ENCODE measurements at regions not wholly inside any gene's neighbourhood (a gene's known extent, or its start where the extent isn't known, plus 50 kb on each side); places are given as distances from the start of the nearest gene placed in this dataset.

DNA sequence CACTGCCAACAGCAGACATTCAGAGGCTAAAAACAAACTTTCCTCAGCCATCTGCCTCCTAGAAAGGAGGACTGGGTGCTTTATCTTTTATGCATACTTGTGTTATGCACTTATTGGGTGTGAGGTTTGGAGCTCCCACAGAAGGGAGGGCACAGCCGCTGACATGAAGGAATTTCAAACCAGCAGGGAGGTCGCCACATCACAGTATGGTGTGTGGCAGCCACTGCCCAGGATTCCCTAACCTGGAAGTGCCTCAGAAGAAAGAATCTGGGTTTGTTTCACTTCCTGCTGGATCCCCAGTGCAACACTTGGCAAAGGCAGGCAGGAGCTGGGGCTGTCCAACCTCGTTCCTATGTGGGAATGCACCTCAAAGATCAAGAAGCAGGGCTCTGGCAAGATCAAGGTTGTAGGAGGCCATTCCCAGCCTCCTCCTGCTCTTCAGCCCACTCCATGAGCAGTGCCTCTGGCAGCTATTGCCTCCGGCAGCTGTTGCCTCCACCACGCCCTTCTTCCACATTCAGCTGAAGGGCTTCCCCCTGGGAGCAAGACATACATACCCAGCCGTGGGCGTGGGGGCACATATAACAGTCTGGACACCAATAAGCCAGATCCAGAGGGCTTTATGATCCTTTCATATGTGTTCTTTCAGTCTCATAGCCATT lies 109.0 kb upstream of the MAMLD1 start:
- H3K4me3 ChIP-seq (ENCODE audit: low read depth, low read length), result no peak overlapping the region
- in situ Hi-C loops (cut with HindIII; ENCODE audit: low sequenced_read_pairs), result no loop called here
- no peak for DNase-seq (ENCODE audit: low read depth)
- TF ChIP-seq CTCF (IDR thresholded peaks at IDR 0.05; ENCODE audit: low read depth, low read length, missing control alignments), result no peak

DNA sequence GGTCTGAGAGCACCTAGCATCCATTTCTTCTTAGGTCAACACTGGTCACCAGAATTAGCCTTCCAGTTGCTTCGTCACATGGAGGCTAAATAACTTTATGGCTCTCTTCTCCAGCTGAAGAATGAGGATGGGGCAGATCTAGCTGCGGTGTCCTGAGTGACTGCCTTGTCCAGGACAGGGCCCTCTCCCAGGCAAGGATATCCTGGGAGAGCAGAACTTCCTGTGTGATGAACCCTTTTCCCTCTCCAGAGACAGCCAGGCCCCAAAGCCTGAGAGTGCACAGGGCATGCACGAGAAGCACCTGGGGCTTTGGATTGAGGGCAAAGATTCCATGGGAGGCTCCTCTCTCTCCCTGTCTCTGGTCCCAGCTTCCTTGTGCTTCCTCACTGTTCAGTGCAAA lies 108.2 kb upstream of the MAMLD1 start:
- no peak for TF ChIP-seq CTCF (IDR thresholded peaks at IDR 0.05; ENCODE audit: low read depth, low read length, missing control alignments)
- in situ Hi-C loops (cut with HindIII; ENCODE audit: low sequenced_read_pairs), result no loop called here
- no peak overlapping the region for H3K4me3 ChIP-seq (ENCODE audit: low read depth, low read length)
- DNase-seq (ENCODE audit: low read depth), result no peak

DNA sequence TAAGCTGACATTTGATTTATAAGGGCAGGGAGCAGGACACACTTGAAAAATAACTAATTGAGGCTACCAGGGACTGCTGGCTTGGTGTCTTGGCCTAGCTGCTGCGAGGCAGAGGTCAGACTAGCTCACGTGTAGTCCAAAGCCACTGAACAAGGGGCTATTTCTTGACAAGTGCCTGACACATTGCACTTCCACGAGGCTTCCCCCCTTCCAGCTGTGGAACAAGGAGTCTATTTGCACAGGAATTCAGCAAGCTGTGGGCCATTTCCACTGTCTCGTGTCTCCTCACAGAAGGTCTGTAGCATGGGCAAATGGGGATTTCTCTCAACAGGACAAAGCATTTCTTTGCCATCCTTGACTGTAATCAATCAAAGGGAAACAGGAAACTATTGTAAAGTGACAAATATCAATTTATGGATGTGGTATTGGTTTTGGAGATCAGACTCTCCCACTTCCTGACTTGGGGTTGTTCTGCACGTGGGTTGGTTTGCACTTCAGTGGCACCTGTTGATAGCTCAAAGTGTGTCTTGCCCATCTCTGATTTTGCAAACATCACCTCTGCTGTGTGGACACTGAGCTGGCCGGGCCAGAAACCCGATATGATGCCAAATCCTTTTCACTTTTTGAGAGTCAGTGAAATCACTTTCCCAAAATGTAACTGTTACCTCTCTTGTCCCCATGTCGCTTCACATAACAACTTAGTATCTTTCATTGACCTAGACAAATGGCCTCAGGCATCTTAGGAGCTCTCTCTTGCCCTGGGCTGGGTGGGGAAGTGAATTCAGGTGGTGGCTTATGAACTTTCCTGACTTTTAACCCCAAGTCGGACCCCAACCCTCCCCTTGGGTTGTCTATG lies 107.4 kb upstream of the MAMLD1 start:
- in situ Hi-C loops (cut with HindIII; ENCODE audit: low sequenced_read_pairs), result no loop called here
- H3K4me3 ChIP-seq (ENCODE audit: low read depth, low read length), result no peak overlapping the region
- no peak for DNase-seq (ENCODE audit: low read depth)
- TF ChIP-seq CTCF (IDR thresholded peaks at IDR 0.05; ENCODE audit: low read depth, low read length, missing control alignments), result no peak

DNA sequence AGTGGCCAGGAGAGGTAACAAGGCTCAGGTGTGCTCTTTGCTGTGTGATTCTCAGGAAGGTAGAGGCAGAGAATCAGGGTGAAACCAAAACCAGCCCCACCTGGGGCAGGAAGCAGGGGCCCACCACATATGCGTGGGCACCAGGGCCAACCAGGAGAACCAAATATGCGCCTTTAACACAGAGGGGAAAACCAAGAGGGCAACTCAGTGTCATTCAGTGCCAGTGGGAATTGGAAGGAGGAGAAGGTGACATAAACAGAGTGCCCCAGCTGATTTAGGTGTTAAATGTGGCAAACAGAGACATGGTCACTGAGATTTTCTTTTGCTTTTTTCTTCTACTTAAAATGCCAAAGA lies 106.8 kb upstream of the MAMLD1 start:
- no peak overlapping the region for H3K4me3 ChIP-seq (ENCODE audit: low read depth, low read length)
- DNase-seq (ENCODE audit: low read depth), result no peak
- no peak for TF ChIP-seq CTCF (IDR thresholded peaks at IDR 0.05; ENCODE audit: low read depth, low read length, missing control alignments)
- in situ Hi-C loops (cut with HindIII; ENCODE audit: low sequenced_read_pairs), result no loop called here

DNA sequence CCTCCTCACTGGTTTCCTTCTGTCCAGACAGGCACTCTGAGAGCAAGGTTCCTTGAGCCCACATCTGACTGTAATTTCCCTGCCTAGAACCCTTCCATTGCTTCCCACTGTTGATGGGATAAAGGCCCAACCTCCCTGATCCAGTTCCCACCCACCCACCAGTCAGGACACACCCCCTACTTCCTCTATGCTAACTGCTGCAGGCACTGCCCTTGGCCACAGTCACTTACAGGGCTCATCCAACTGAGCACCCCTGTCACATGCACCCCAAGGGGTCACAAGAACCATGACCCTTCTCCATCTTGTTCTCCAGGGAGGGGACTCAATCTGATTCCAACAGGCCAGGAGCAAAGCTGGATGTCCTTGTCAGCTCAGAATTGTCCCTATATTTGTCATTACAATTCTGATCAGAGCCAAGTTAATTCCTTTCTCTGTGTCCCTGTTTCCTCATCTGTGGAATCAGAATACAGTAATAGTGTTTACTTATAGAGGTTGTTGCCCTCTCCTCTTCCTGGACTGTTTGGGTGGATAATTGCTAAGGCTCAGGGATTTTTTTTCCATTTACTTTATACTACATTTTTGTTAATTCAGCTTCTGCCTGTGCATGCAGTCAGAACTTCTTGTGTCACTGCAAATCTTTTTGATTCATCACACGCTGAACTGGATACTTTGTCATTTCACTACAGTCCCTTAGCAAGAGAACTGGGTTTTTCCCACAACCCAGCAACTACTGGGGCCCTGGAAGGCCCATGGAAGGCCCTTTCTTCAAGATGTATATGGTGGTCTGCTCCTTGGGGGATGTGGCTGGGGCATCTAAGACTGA lies 105.6 kb upstream of the MAMLD1 start:
- TF ChIP-seq CTCF (IDR thresholded peaks at IDR 0.05; ENCODE audit: low read depth, low read length, missing control alignments), result no peak
- in situ Hi-C loops (cut with HindIII; ENCODE audit: low sequenced_read_pairs), result no loop called here
- DNase-seq (ENCODE audit: low read depth), result no peak
- H3K4me3 ChIP-seq (ENCODE audit: low read depth, low read length), result no peak overlapping the region

- TF ChIP-seq CTCF (IDR thresholded peaks at IDR 0.05; ENCODE audit: low read depth, low read length, missing control alignments), result no peak
- no peak for DNase-seq (ENCODE audit: low read depth)
- in situ Hi-C loops (cut with HindIII; ENCODE audit: low sequenced_read_pairs), result no loop called here
- H3K4me3 ChIP-seq (ENCODE audit: low read depth, low read length), result no peak overlapping the region
Measured at GRCh38 chrX:150258176-150258425, 105.0 kb upstream of the MAMLD1 start.

All from astrocyte of the cerebellum (primary cell).